ENCODE measurements at regions not wholly inside any gene's neighbourhood (a gene's known extent, or its start where the extent isn't known, plus 50 kb on each side); places are given as distances from the start of the nearest gene placed in this dataset.

DNA sequence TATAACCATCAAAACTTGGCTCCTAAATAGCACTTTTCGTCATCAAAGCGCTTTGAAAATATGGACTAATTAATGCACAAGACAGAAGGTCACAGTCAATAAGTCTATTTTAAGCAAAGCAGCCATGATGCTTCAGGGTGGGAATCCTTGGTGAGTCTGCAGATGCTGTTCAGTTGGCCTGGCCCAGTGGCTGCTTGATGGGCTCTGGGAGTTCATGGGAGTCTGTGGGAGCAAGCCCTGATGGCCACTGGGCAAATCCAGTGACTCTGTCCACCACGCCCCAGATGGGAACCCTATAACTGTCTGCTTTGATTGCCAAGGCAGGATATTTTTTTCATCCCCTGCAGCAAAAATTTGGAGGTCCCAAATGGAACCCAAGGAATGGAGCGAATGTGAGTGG is 95.7 kb upstream of the CTBP2 start:
- TF ChIP-seq EZH2 (IDR thresholded peaks at IDR 0.05; ENCODE audit: borderline replicate concordance, insufficient read depth, low read depth, low read length, poor library complexity, severe bottlenecking) (no peak), CTCF (IDR thresholded peaks at IDR 0.05) (no peak)

All from B cell (primary cell).